Fibroblast of skin of left quadriceps (primary cell): ENCODE measurements at regions not wholly inside any gene's neighbourhood (a gene's known extent, or its start where the extent isn't known, plus 50 kb on each side); places are given as distances from the start of the nearest gene placed in this dataset.
A peak's percentile ranks its signal among the peaks of the same experiment; 100 is the strongest.
"Not testable (repeated sequence)": the region's sequence is repeated elsewhere in the genome, so short reads cannot be mapped to it uniquely, and the experiment has no call there.

Experiments used
- DNase-seq, 2 experiments: peaks; one replicate each; pipeline ENCODE4 v3.0.0-alpha.2; 2013; ENCODE audit warnings: low read depth in 2 of 2

DNA sequence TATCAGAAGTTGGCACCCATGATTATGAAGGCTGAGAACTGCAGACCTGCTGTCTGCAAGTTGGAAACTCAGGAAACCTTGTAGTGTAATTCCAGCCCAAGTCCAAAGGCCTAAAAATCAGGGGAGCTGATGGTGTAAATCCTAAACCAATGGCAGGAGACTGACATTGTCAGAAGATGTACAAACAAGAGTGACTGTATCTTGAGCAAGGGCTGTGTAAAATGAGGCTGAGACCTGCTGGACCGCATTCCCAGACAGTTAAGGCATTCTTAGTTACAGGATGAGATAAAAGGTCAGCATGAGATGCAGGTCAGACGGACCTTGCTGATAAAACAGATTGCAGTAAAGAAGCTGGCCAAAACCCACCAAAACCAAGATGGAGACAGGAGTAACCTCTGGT, 147.7 kb downstream of the COG6 start:
- DNase-seq = no peak

DNA sequence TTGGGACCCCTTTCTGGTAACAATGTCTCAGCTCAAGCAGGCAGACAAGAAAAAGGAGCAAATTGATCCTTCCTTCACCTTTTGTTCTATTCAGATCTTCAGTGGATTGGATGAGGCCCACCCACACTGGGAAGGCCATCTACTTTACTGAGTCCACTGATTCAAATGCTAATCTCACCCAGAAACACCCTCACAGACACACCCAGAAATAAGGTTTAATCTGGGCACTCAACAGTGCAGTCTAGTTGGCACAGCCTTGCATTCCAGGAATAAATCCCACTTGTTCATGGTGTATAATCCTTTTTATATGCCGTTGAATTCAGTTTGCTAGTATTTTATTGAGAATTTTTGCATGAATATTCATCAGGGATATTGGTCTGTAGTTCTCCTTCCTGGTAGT, 148.4 kb downstream of the COG6 start:
- DNase-seq = no peak

DNA sequence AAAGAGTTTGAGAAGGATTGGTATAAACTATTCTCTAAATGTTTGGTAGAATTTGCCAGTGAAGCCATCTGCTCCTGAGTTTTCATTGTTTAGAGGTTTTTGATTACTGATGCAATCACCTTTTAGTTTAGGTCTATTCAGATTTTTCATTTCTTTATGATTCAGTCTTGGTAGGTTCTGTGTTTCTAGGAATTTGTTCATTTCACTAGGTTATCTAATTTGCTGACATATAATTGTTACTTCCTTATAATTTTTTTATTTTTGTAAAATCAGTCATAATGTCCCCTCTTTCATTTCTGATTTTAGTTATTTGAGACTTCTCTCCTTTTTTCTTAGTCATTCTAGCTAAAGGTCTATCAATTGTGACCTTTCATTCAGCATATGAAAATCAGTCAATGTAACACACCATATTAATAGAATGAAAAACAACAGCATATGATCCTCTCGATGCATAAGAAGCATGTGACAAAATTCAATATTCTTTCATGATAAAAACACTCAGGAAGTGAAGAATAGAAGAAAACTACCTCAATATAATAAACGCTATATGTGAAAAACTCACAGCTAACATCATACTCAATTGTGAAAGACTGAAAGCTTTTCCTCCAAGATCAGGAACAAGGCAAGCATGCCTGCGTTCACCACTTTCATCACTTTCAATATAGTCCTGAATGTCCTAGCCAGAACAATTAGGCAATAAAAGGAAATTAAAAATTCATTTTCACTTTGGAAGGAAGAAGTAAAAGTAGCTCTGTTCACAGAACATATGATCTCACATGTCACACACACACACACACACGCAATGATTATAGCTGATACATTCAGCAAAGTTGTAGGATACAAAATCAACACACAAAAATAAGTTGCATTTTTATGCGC, 149.1 kb downstream of the COG6 start:
- DNase-seq = no peak

GRCh38 chr13:39809466-39809865, 154.0 kb downstream of the COG6 start:
- no peak for DNase-seq

DNA sequence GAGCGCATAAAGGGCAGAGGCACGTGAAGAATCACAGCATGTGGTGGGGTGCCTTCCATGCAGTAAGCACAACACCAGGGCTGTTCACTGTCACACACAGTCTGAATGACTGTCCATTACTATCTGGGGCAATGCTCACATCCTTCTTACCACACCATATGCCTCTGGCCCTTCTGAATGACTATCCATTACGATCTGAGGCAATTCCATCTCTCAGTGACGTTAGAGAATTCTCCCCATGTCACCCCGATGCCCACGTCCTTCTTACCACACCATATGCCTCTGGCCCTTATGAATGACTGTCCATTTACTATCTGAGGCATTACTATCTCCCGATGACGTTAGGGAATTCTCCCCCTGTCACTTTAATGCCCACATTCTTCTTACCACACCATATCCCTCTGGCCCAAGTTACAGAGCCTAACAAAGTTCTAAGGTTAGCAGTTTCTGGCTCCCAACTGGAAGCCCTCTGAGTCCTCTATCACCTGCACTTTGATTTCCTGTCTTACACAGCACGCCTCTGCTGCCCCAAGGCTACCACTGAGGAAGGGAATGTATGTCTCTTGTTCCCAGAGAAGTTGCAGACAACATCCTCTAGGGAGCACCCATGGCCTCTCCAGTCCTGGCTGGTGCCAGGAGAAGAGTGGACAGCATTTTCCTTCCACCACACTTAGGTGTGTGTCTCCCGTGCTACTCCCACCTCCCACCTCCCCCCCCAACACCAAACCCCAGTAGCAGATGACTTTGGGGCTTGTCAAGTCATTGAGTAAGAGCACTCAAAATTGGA, 154.8 kb downstream of the COG6 start:
- no peak for DNase-seq

DNA sequence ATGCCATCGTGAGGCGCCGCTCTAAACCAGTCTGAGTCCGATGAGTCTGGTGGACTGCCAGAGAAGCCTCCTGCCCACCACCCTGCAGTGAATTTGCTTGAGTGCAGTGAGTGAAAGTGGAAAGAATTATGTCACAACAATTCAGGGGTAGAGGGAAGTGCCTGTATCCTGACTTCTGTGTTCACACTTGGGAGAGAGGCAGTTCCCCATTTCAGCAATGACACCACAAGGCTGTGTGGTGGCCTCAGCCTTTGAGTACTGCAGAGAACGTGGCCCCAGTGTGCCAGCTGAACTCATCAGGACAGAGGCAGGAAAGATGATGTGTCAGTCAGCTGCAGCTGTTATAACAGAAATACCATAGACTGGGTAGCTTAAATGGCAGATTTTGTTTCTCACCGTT, 155.6 kb downstream of the COG6 start:
- DNase-seq = no peak

- no peak for DNase-seq
Measured at GRCh38 chr13:39811696-39812095, 156.2 kb downstream of the COG6 start.

DNA sequence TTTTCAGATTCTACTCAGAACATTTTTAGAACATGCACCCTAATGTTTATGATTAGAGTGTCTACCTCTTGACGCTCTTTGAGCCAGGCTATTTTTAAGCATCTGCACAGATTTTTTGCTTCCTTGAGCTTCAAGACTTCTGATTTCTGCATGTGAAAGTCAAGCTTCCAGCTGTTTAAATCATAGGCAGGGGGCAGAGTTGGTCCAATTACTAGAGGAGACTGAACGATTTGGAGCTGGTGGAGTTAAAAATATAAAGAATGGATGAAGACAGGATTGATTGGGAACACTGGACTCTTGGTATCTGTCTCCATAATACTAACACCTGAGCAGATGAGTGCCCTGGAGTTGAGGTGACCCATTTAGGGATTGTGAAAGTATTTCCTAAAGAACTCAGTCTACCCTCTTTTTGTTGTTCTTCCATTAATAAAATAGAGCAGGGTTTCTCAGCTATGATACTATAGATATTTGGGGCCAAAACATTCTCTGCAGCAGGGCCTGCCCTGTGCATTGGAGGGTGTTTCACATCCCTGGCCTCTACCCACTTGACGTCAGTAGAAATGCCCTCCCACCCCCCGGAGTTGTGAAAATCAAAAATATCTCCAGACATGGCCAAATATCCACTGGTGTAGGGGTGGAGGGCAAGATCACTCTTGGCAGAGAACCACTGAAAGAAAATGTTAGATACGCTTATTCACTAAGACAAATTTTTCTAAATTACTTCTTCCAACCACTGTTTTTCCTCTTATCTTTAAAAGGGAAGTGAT, 160.1 kb downstream of the COG6 start:
- peak in 1 of 2 experiments; percentile 1 for DNase-seq

DNA sequence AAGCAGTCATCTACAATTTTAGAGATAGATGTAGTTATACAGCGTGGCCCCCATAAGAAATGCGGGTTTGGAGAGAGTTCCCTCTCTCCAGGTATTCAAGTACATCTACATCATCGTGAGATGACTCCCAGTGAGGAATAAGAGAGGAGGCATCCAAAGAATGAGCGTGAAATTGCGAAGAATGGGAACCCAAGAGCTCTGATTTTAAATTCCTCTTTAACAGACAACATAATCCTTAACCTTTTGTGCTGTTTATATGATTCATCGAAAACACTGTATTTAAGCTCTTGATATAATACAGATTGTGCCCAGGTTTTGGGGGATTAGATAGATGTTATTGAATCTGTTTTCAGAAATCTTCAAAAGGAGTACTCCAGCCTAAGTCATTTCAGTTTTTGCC, 161.5 kb downstream of the COG6 start:
- DNase-seq = no peak

DNA sequence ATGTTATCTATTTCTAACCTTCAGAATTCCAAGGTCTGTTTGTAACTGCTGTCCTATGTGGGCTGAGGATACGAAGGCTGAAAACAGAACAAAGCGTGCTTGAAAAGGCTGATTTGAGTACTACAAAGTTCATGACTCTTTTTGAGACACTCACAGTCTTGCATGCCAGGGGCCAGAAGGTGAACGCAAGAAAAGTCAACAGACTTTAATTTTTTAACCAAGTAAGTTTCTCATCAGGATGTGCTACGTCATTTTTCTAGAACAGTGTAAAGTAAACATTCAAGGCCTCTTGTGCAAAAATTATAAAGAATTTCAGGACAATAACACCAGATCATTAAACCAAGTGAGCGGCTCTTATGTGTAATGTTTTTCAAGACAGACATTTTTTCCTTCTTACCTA, 163.5 kb downstream of the COG6 start:
- DNase-seq = no peak

GRCh38 chr13:39820606-39821005, 165.1 kb downstream of the COG6 start:
- DNase-seq = no peak

GRCh38 chr13:39821977-39822376, 166.5 kb downstream of the COG6 start:
- DNase-seq = no peak

DNA sequence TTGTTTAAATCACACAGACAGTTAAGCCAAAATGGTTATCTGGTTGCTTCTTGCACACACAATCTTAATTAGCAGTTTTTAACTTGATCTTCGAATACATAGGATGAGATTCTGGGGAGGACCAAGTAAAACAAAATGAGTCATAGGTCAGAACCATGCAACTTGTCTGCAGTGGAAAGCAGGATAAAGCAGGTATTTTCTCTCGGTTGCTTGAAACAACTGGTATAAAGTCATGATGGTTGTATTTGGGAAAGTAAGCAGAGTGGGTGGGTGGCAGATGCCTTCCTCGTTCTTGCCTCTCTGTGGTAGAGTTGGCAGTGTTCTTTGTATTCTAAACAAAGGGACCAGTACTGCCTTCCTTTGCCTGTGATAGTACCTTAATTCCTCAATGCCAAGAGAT, 167.0 kb downstream of the COG6 start:
- DNase-seq = no peak

GRCh38 chr13:39823063-39823713, 167.7 kb downstream of the COG6 start:
- DNase-seq = no peak

GRCh38 chr13:39825886-39826285, 170.4 kb downstream of the COG6 start:
- DNase-seq = no peak

- DNase-seq = no peak
Measured at GRCh38 chr13:39835253-39835652, 179.8 kb downstream of the COG6 start.

DNA sequence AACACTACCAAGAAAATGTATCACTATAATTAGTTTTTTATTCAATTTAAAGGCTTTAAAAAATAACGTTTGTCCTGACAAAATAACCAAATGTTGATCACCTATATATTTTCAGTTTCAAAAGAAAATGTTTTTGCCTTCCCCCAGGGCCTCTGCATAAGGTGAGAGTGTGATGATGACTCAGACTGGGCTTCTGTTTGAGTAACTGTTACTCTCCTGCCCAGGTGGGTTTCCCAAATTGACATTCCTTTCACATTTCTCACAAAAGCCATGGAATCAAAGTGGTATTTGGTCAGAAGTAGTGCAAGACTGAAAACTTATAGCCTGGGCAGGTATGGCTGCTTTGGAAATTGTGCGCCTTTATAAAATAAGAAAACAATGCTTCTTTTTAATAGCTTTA, 180.6 kb downstream of the COG6 start:
- DNase-seq = no peak

GRCh38 chr13:39837866-39838265, 182.4 kb downstream of the COG6 start:
- not testable (repeated sequence) for DNase-seq

- DNase-seq = no peak
Measured at GRCh38 chr13:39840201-39840600, 184.7 kb downstream of the COG6 start.

GRCh38 chr13:39847336-39847735, 191.9 kb downstream of the COG6 start:
- DNase-seq = no peak

DNA sequence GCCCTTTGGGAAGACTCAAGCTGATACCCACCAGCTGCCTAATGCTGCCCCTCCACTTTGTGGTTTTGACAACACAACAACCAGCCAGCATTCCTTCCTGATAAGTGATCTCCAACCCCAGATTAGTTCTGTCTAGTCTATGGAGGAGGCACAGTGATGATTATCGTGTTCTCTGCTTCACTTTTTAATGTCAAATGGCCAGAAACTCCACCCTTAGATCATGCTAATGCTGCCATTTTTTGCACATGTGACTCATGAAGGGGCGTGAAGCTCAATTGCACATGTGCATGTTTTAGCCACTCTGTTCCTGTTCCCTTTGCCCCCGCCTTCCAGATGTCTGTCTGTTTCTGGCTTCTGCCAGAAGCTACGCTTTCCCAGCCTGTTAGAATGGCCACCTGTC, 199.8 kb downstream of the COG6 start:
- DNase-seq = no peak

DNA sequence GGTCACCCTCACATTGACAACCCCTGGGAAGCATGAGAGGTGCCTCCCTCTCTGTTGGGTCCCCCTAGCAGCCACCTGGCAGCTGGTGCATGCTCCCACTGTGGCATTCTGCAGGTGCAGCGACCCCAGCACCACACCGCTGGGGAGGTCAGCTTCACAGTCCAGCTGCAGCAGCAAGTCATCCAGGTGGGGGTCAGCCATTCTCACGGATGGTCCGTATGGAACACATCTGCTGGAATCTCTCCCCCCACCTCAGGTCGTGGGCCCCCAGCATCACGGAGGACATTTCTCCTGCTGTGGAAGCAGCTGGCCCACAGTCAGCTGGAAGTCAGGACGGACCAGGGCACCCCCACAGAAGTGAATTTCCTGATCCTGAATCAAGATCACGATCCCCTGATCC, 201.3 kb downstream of the COG6 start:
- DNase-seq = no peak
